MG63 (cell line): ENCODE measurements at regions not wholly inside any gene's neighbourhood (a gene's known extent, or its start where the extent isn't known, plus 50 kb on each side); places are given as distances from the start of the nearest gene placed in this dataset.

ENCODE experiments used
- DNase-seq: peaks from one replicate; pipeline ENCODE4 v3.0.0-alpha.2; 2020
- H3K27me3 ChIP-seq: fragments of 250-450 bp; sonication (Bioruptor Pico); 2 replicates; pipeline ENCODE4 v1.5.1; 2020; ENCODE audit warnings: mild to moderate bottlenecking, moderate library complexity
- H3K36me3 ChIP-seq: fragments of 250-450 bp; sonication (Bioruptor Pico); 2 replicates; pipeline ENCODE4 v1.5.1; 2020; ENCODE audit warnings: mild to moderate bottlenecking, moderate library complexity
- H3K4me3 ChIP-seq: fragments of 250-450 bp; sonication (Bioruptor Pico); 2 replicates; pipeline ENCODE4 v1.5.1; 2020; ENCODE audit warnings: mild to moderate bottlenecking, moderate library complexity
- H3K9me3 ChIP-seq: fragments of 250-450 bp; sonication (Bioruptor Pico); 2 replicates; pipeline ENCODE4 v1.5.1; 2020; ENCODE audit warnings: mild to moderate bottlenecking, moderate library complexity

DNA sequence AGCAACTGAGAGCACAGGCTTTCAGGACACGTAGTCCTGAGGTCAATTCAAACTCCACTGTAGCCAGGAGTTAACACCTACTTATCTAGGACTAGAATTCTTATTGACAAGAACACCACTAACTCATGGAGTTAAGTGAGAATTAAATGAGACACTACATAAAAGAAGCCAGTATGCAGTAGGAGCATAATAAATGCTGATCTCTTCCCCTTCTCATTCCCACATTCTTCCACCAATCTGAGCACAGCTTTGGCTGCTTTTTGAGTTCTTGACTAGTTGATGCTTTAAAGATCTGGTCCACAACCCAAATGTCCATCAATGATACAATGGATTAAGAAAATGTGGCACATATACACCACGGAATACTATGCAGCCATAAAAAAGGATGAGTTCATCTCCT is 55.2 kb downstream of the TTC32 start:
- no peaks in the 10 kb centered on the region for H3K9me3 ChIP-seq
- DNase-seq = no peak
- H3K27me3 ChIP-seq = no peaks in the 10 kb centered on the region
- no peaks in the 10 kb centered on the region for H3K36me3 ChIP-seq
- H3K4me3 ChIP-seq = no peak overlapping the region

DNA sequence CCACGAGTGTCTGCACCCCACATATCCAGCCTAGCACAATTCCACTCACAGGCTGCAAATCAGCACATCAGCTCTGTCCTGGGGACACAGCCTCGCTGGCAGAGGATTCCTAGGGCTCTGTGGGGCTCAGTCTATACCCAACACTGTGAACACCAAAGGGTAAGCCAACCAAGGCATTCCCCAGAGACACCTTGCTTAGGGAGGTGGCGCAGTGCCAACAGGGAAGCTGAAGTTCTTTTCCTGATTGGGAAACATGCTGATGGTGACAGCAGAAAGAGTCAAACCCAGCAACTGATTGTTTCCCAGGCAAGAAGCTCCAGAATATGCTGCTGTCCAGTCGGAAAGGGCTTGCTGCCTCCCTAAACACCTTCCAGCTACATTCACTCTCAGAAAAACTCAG is 55.8 kb downstream of the TTC32 start:
- H3K4me3 ChIP-seq = no peak overlapping the region
- no peaks in the 10 kb centered on the region for H3K27me3 ChIP-seq
- H3K36me3 ChIP-seq = no peaks in the 10 kb centered on the region
- no peak for DNase-seq
- no peaks in the 10 kb centered on the region for H3K9me3 ChIP-seq

DNA sequence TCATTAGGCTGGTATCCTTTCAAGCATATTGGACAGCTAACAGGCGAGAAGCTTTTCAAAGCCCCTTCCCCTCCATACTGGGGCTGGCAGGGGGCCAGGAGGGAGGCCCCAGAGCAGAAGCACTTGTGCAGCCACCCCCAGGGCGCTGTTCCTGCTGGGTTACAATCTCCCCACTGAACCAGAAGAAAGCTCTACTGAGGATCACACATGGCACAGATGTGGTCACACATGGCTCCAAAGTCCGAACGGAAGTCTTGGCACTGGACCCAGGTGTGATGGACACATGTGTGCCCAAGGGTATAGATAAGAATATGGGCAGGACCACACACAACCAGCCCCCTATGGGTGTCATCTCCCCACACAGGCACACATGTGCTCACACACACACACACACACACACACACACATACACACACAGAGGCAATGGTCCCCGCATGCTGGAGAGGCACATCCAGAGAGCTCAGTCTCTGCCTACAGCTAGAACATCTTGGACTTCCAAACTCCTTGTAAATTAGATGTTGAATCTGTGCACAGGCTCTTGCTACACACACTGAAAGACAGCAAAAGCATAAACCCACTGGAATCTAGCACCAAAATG is 56.4 kb downstream of the TTC32 start:
- no peaks in the 10 kb centered on the region for H3K9me3 ChIP-seq
- H3K4me3 ChIP-seq = no peak overlapping the region
- no peaks in the 10 kb centered on the region for H3K27me3 ChIP-seq
- DNase-seq = no peak
- H3K36me3 ChIP-seq = no peaks in the 10 kb centered on the region

DNA sequence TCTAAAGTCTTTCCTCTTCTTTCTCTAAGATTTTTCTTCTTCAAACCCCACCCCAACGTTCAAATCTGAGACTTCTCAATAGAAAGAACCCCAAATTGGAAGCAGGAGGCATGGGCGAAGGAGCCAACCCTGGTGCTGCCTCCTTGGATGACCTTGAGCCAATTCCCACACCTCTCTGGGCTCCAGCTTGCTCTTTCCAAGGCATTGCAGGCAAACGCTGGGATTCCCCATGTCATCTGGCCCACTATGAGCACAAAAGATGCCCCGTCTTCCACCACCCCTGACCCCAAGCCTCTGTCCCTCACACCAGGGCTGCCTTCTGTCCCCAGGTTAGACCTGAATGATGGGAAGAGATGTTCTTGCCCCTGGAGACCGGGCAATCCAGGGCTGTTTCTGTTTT is 57.0 kb downstream of the TTC32 start:
- DNase-seq = no peak
- Histone ChIP-seq H3K36me3 (no peaks in the 10 kb centered on the region), H3K9me3 (no peaks in the 10 kb centered on the region), H3K27me3 (no peaks in the 10 kb centered on the region), H3K4me3 (no peak overlapping the region)

DNA sequence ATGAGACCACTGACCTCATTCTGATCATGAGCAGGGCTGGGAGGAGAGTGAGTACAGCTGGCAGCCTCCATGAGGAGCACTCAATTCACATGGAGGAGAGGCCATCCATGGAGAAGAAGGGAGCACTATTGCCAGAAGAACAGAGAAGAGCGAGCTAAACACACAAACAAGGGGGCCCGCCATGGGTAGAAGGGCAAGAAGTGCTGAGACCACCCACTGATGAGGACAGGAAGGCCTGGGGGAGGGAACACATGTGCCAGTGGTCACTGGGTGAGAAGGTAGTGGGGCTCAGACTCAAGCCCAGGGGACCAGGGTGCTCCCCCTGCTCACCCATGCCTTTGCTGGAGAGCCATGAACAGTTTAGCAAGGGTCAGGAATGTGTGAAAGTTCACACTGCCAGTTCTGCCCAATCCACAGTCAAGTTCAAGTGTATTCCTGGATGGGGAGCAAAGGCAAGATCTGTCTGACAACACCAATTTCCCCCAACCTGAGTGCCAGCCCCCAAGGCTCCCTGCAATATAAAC is 57.7 kb downstream of the TTC32 start:
- no peak for DNase-seq
- Histone ChIP-seq H3K36me3 (no peaks in the 10 kb centered on the region), H3K4me3 (no peak overlapping the region), H3K27me3 (no peaks in the 10 kb centered on the region), H3K9me3 (no peaks in the 10 kb centered on the region)

DNA sequence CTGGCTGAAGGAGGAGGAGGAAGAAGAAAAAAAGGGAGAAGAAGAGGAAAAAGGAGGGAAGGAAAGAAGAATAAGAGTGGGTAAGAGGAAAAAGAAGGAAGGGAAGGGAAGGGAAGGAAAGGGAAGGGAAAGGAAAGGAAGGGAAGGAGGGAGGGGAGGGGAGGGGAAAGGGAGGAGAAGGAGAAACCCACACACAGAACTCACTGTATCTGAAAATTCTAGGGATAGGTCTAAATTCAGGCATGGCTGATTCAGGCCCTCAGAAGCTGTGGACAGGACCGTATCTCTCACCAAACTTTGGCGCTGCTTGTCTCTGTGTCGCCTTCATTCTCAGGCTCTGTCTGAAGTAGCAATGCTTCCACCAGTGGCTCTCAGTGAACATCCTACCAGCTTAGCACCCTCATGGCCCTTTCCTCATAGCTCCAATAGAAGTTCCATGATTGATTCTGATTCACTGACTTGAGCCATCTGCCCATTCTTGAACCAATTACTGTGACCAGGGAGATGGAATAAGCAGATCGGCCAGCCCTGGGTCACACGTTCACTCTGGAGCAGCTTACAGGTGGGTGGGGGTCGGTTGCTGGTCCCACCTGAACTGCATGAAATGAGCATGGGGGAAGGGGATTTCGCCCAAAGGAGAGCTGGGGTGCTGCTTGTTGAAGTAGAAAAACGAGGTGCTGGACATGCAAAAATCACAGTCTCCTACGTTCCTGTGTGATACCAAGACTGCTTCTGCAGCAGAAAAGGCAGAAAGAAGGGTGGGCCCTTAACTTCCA is 59.7 kb downstream of the TTC32 start:
- no peaks in the 10 kb centered on the region for H3K27me3 ChIP-seq
- no peak overlapping the region for H3K4me3 ChIP-seq
- H3K9me3 ChIP-seq = no peaks in the 10 kb centered on the region
- no peaks in the 10 kb centered on the region for H3K36me3 ChIP-seq
- DNase-seq = no peak

DNA sequence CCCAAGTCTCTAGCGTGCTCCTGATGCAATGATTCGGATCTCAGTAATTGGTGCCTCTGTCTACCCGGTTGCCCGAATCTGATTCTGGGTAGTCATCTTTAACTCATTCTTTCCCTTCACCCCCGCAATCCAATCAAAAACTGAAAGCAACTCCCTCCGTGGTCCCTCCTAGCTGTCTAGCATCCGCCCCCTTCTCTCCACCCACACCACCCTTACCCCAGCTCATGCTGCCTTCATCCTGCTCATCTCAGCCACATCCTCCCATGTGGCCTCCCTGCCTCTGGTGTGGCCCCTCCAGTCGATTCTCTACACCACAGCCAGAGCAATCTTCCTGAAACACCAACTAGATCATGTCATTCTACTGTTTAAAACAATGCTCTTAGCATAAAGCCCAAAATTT is 62.3 kb downstream of the TTC32 start:
- Histone ChIP-seq H3K9me3 (no peaks in the 10 kb centered on the region), H3K4me3 (no peak overlapping the region), H3K36me3 (no peaks in the 10 kb centered on the region), H3K27me3 (no peaks in the 10 kb centered on the region)
- DNase-seq = no peak

DNA sequence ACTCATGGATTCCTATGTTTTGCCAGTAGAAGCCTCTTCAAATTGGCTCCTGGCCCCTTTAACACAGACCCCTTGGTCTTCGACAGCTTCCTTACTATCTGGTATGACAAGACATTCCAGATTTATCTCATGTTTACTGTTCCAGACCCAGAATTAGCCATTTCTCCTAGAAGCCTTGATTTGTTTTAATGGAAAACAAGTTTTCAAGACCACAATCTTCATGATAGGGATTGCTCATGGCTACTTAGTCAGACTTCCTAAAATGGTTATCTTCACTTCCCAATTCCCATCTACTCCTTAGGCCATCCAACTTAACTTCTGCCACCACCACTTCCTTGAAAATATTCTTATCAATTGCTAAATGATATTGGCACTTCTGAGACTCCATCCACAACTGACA is 63.2 kb downstream of the TTC32 start:
- Histone ChIP-seq H3K36me3 (no peaks in the 10 kb centered on the region), H3K27me3 (no peaks in the 10 kb centered on the region), H3K4me3 (no peak overlapping the region), H3K9me3 (no peaks in the 10 kb centered on the region)
- DNase-seq = no peak

DNA sequence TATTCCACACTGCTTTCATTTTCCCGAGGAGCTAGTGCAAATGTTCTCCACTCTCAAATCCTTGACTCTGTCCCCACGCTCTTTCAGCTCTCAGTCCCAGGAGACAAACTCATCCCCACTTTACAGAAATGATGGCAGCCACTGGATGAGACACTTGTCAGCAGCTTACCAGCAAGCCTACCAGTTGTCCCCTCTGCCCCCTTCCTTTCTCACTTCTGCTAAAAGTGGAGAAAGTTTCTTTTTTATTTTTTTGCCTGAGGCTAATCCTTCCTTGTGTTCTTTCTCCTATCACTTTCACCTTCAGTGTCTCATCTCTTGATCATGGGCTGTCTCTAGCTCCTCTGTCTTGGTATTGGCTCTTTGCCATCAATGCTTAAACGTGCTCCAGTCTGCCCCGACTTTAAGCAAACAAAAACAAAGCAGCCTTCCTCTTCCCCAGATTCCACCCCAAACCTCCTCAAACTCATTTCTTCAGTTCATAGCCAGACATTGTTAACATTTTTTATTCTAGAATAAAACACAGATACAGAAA is 64.5 kb downstream of the TTC32 start:
- H3K4me3 ChIP-seq = no peak overlapping the region
- no peaks in the 10 kb centered on the region for H3K27me3 ChIP-seq
- no peak for DNase-seq
- H3K9me3 ChIP-seq = no peaks in the 10 kb centered on the region
- H3K36me3 ChIP-seq = no peaks in the 10 kb centered on the region

DNA sequence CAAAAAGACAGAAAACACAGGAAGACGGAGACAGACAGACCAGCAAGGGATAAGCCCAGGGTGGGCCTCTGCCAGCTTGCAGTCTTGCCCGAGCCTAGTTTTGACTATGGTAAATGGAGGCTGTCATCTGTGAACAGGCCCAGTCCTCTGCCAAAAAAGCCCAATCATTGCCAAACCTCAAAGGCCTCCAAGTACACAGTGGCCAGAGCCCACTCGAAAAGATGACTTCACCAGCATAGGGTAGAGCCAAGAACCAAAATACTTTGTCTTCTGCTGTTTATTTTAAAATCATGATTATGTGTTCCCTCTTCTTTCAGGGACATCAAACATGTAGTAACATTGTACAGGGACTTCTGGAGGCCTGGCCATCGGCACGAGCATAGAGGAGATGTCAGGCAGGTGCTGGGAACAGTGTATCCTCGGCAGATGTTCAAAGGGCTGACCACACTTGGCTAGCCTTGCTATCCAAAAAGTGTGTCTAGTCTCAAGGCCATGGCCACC is 66.0 kb downstream of the TTC32 start:
- DNase-seq = peak; percentile 91
- Histone ChIP-seq H3K27me3 (no peaks in the 10 kb centered on the region), H3K4me3 (no peak overlapping the region), H3K36me3 (no peaks in the 10 kb centered on the region), H3K9me3 (no peaks in the 10 kb centered on the region)

DNA sequence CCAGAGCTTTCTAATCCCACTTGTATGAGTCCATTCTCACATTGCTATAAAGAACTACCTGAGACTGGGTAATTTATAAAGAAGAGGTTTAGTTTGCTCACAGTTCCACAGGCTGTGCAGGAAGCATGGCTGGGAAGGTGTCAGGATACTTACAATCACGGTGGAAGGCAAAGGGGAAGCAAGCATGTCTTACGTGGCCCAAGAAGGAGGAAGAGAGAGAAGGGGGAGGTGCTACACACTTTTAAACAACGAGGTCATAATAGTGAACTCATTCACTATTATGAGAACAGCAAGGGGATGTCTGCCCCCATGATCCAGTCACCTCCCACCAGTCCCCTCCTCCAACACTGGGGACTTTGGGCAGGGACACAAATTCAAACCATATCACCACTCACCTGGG is 67.8 kb downstream of the TTC32 start:
- DNase-seq = no peak
- Histone ChIP-seq H3K9me3 (no peaks in the 10 kb centered on the region), H3K4me3 (no peak overlapping the region), H3K36me3 (no peaks in the 10 kb centered on the region), H3K27me3 (no peaks in the 10 kb centered on the region)

DNA sequence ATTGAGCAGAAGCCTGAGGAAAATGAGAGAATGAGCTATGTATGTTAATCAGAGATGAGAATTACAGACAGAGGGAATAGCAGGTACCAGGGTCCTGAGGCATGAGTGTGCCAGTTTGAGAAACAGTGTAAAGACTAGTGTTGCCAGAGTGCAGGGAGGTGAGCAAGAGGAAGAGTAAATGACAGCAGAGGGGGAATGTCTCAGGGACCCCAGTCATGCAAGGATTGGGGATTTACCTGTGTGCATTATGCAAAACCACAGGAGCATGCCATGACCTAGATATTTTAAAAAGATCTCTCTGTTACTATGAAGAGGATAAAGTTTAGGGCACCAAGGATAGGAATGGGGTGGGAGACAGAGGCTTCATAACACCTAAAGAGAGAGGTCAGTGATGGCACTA is 72.1 kb downstream of the TTC32 start:
- H3K9me3 ChIP-seq = no peaks in the 10 kb centered on the region
- H3K36me3 ChIP-seq = no peaks in the 10 kb centered on the region
- no peak overlapping the region for H3K4me3 ChIP-seq
- DNase-seq = no peak
- no peaks in the 10 kb centered on the region; the same call in 1 of the 2 replicates for H3K27me3 ChIP-seq

DNA sequence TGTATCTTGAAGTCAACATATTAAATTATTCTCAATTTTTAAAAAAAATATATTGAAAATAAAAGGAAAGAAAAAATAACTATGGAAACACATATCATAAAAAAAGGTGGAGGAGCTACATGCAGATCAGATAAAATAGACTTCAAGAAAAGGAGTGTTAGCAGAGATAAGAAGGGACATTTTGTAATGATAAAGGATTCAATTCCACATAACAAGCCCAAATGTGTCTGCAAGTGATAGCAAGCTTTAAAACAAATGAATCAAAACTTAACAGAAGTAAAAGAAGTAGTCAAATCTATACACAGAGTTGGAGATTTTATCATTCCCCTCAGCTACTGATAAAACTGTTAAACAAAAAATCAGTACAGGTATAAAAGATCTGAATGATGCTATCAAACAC is 74.9 kb downstream of the TTC32 start:
- Histone ChIP-seq H3K9me3 (no peaks in the 10 kb centered on the region), H3K27me3 (no peaks in the 10 kb centered on the region; the same call in 1 of the 2 replicates), H3K36me3 (no peaks in the 10 kb centered on the region), H3K4me3 (no peak overlapping the region)
- DNase-seq = no peak

DNA sequence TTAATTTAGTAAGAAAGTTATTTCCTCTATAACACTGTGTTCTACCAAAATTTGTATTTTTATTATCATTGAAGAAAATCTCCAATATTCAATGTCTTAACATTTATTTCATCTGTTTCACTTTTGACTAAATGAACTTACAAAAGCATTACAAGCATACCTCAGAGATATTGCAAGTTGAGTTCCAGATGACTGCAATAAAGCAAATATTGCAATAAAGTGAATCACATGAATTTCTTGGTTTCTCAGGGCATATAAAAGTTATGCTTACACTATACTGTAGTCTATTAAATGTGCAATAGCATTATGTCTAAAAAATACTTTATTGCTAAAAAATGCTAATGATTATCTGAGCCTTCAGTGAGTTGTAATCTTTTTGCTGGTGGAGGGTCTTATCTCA is 78.3 kb downstream of the TTC32 start:
- Histone ChIP-seq H3K9me3 (no peaks in the 10 kb centered on the region), H3K36me3 (no peaks in the 10 kb centered on the region), H3K27me3 (no peaks in the 10 kb centered on the region; the same call in 1 of the 2 replicates), H3K4me3 (no peak overlapping the region)
- no peak for DNase-seq

DNA sequence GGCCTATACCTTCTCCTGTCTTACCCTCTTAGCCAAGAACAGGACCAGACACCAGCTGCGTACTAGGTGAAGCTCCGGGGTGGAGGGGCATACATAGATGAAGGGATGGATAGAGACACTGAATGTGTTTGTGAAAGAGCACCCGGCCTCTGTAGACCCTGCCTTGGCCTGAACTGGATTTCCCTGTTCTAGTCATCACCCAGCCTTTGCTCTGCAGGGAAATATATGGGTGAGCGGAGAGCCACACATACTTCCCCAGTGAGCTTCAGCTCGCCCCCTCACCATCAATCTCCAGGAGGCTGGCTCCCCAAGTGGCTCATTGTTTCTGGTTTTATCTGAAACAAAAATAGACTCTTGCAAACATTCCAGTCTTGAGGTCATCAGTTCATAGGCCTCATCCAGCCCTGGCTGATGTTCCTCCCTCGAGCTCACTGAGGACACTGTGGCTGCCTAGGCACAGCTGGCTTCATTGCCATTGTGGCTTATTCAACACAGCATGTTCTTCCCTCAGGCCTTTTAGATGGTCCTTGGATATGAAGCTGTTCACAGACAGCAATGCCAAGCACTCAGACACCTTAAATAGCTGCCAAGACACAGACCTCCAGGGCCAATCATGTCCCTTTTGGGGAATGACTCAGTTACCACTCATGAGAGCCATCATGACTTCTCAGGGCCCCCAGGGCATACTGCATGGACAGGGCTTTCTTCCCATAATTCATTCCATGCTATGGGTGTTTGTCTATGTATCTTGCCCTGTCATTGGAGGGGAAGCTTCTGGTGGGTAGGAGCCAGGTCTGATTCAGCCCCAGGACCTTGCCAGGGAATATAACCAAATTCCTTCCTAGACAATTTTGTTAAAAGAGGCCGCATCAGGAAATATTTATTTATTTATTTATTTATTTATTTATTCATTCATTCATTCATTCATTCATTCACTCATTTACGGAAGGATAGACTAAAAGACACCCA is 82.4 kb downstream of the TTC32 start:
- H3K27me3 ChIP-seq = no peaks in the 10 kb centered on the region
- H3K4me3 ChIP-seq = no peak overlapping the region
- H3K36me3 ChIP-seq = no peaks in the 10 kb centered on the region
- H3K9me3 ChIP-seq = no peaks in the 10 kb centered on the region
- DNase-seq = peak; percentile 94

DNA sequence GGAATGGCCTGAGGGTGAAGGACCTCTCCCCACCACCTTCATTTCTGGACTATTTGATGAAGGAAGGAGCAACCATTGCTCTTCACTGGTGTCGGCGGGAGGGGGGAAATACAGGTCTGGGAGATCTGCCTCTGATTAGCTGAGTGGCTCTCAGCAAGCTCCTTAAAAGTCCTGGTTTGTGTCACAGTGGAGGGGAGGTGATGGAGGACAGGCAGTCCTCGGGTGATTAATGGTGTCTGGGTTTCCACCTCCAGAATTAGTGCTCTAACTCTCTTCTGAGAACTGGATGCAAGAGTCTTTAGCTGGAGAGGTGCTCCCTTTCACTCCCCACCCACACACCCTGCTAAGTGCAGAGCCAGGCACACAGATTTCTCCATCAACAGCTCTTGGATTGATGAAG is 83.2 kb downstream of the TTC32 start:
- no peaks in the 10 kb centered on the region for H3K27me3 ChIP-seq
- H3K9me3 ChIP-seq = no peaks in the 10 kb centered on the region
- no peak for DNase-seq
- H3K4me3 ChIP-seq = no peak overlapping the region
- H3K36me3 ChIP-seq = no peaks in the 10 kb centered on the region

DNA sequence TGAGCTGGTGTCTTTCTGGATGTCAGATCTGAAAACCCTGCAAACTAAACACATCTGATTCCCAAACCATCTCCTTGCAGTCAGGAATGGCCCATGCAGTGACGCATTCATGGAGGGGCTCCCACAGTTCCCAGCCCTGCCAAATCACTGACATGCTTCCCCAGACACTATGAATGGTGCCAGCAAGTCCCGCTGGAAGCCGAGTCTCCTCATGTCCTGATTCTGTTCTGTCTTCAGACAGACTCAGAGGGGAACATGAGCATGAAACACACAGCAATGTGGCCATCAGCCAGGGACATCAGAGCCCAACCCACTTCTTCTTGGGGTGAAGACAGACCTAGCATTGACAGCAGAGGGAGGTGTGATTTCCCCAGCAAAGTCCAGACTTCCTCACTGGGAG is 83.7 kb downstream of the TTC32 start:
- Histone ChIP-seq H3K9me3 (no peaks in the 10 kb centered on the region), H3K36me3 (no peaks in the 10 kb centered on the region), H3K4me3 (no peak overlapping the region), H3K27me3 (no peaks in the 10 kb centered on the region)
- DNase-seq = no peak
